CD4-positive, CD25-positive, alpha-beta regulatory T cell (primary cell): ENCODE measurements at regions not wholly inside any gene's neighbourhood (a gene's known extent, or its start where the extent isn't known, plus 50 kb on each side); places are given as distances from the start of the nearest gene placed in this dataset.

Source experiments
- ATAC-seq, 2 donors: fragments of 150-1000 bp; cut with Tn5 transposase; one replicate each; pipeline ENCODE4 v1.10.0; 2021; ENCODE audit warnings: low read depth in 2 of 2, moderate number of reproducible peaks in 2 of 2, moderate library complexity in 1 of 2
- DNase-seq, 3 donors: peaks; one replicate each; pipeline versions ENCODE4 v3.0.0 to v3.0.0-alpha.2; 2012 to 2022; ENCODE audit warnings: mixed read lengths in 1 of 3
- H3K27ac ChIP-seq: one replicate; pipeline ENCODE4 v1.7.0; 2013; ENCODE audit warnings: mild to moderate bottlenecking, low read length; ENCODE audit not compliant: insufficient read depth, poor library complexity, severe bottlenecking
- H3K27me3 ChIP-seq: one replicate; pipeline ENCODE4 v1.7.0; 2013; ENCODE audit warnings: low read length; ENCODE audit not compliant: control insufficient read depth, insufficient read depth
- H3K36me3 ChIP-seq: one replicate; pipeline ENCODE4 v1.7.0; 2013; ENCODE audit warnings: mild to moderate bottlenecking, low read length, moderate library complexity; ENCODE audit not compliant: control insufficient read depth, insufficient read depth
- H3K4me1 ChIP-seq: 2 replicates; pipeline ENCODE4 v1.7.0; 2013; ENCODE audit warnings: mild to moderate bottlenecking, low read length; ENCODE audit not compliant: insufficient read depth, control insufficient read depth, poor library complexity, severe bottlenecking
- H3K4me3 ChIP-seq: one replicate; pipeline ENCODE4 v1.7.0; 2013; ENCODE audit warnings: low read depth, mild to moderate bottlenecking, low read length, moderate library complexity
- H3K9me3 ChIP-seq, 2 experiments: 1 replicate in 1 of 2; 2 replicates in 1 of 2; pipeline ENCODE4 v1.7.0; 2013; ENCODE audit warnings: low read length in 2 of 2, mild to moderate bottlenecking in 1 of 2, moderate library complexity in 1 of 2; ENCODE audit not compliant: control insufficient read depth in 2 of 2
- H3K27ac Mint-ChIP-seq, 3 donors: one replicate each; pipeline ENCODE4 v1.8.0; 2020 to 2022; ENCODE audit warnings: mild to moderate bottlenecking in 3 of 3, mixed read lengths in 3 of 3, moderate library complexity in 2 of 3
- H3K27me3 Mint-ChIP-seq: one replicate; pipeline ENCODE4 v1.8.0; 2022; ENCODE audit warnings: mild to moderate bottlenecking, mixed read lengths
- H3K36me3 Mint-ChIP-seq: one replicate; pipeline ENCODE4 v1.8.0; 2020; ENCODE audit warnings: mixed read lengths
- H3K4me1 Mint-ChIP-seq, 4 donors: one replicate each; pipeline ENCODE4 v1.8.0; 2020 to 2022; ENCODE audit warnings: mixed read lengths in 4 of 4, mild to moderate bottlenecking in 1 of 4
- H3K4me3 Mint-ChIP-seq, 4 donors: one replicate each; pipeline ENCODE4 v1.8.0; 2020 to 2022; ENCODE audit warnings: mild to moderate bottlenecking in 4 of 4, mixed read lengths in 4 of 4, moderate library complexity in 3 of 4
- H3K9me3 Mint-ChIP-seq, 7 donors: one replicate each; pipeline ENCODE4 v1.8.0; 2020 to 2022; ENCODE audit warnings: mixed read lengths in 7 of 7, mild to moderate bottlenecking in 3 of 7, moderate library complexity in 2 of 7

DNA sequence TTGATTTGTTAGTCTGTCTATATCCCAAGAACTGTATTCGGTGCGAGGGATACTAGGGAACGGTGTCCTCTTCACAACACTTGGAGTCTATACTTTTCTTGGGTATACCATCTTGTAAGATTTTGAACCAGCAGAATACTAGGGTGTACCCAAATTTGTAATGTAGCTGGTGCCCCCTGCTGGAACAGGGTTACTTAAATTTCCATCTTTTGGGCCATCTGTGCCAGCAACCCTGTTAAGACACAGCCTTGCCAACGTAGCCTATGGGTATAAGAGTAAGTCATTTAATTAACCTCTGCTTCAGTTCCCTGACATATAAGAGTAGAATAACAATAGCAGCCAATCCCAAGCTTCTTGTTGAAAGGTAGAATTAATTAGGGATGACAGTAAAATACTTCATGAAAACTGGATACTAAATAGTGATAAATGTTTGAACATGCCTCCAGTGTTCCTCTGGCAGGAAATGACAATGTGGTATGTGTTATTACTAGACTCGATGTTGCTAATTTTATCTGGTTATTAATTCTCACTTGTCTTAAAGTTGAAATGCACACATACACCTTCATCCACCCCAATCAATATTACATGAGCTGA, 607.6 kb downstream of the FGF9 start:
- Mint-ChIP-seq H3K9me3 (no peaks in the 10 kb centered on the region), H3K27me3 (no peaks in the 10 kb centered on the region), H3K4me3 (no peak overlapping the region), H3K4me1 (peaks cover 0 to 13% (median 0%) of the 10 kb centered on the region in 4 donors), H3K27ac (no peak overlapping the region), H3K36me3 (no peaks in the 10 kb centered on the region)
- no peaks in the 10 kb centered on the region for H3K36me3 ChIP-seq
- no peak for ATAC-seq
- H3K27ac ChIP-seq, result no peak overlapping the region
- H3K27me3 ChIP-seq, result no peaks in the 10 kb centered on the region
- peak; percentile 23 to 65 (median 57) for DNase-seq
- no peaks in the 10 kb centered on the region for H3K4me1 ChIP-seq
- no peaks in the 10 kb centered on the region for H3K9me3 ChIP-seq
- H3K4me3 ChIP-seq, result no peak overlapping the region

DNA sequence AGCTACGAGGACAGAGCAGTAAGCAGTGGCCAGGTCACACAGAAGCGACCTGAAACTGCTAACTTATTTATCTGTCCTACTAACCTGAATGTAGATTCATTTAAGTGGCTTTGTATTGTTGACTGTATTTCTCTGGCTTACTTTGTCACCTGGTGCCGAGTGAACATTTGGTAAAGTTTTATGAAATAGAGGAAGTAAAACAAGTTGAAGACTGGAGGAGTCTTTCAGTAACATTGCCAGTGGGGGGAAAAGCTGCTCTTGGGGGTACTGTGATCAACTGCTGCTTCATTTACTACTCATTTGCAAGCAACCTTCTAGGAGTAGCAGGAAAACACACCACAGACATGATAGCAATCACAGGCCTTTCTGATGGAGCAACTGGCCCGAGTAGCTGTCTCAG, 615.0 kb downstream of the FGF9 start:
- no peaks in the 10 kb centered on the region for H3K4me1 ChIP-seq
- H3K27ac ChIP-seq, result no peak overlapping the region
- DNase-seq, result no peak
- no peak overlapping the region for H3K4me3 ChIP-seq
- Mint-ChIP-seq H3K36me3 (no peaks in the 10 kb centered on the region), H3K27ac (no peak overlapping the region), H3K27me3 (peaks cover 9% of the 10 kb centered on the region), H3K4me1 (no peaks in the 10 kb centered on the region), H3K9me3 (peaks cover 0 to 1% (median 0%) of the 10 kb centered on the region in 7 donors), H3K4me3 (no peak overlapping the region)
- H3K36me3 ChIP-seq, result no peaks in the 10 kb centered on the region
- no peak for ATAC-seq
- H3K9me3 ChIP-seq, result no peaks in the 10 kb centered on the region
- peaks cover 2% of the 10 kb centered on the region for H3K27me3 ChIP-seq

DNA sequence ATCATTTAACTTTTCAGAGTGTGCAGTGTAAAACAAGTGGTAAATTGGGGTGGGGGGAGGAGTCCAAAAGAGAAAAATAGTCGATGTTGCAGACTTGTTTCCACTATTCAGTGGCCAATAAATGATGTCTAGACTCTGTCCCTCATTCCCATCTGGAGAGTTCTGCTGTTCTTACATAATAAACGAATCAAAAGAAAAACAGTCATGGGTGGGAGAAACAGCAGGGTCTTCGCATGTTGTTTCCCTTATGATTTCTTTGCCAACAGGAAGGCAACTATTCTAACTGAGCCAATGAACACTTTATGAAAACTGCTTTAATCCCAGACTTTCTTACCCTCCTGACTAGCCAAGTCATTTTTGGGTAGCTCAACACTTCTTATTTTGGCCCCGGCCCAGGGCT, 615.5 kb downstream of the FGF9 start:
- Mint-ChIP-seq H3K9me3 (peaks cover 0 to 1% (median 0%) of the 10 kb centered on the region in 7 donors), H3K27me3 (peaks cover 9% of the 10 kb centered on the region), H3K4me1 (no peaks in the 10 kb centered on the region), H3K4me3 (no peak overlapping the region), H3K36me3 (no peaks in the 10 kb centered on the region), H3K27ac (no peak overlapping the region)
- Histone ChIP-seq H3K9me3 (no peaks in the 10 kb centered on the region), H3K27me3 (peaks cover 2% of the 10 kb centered on the region), H3K27ac (no peak overlapping the region), H3K36me3 (no peaks in the 10 kb centered on the region), H3K4me3 (no peak overlapping the region), H3K4me1 (no peaks in the 10 kb centered on the region)
- ATAC-seq (no peak), DNase-seq (no peak)

DNA sequence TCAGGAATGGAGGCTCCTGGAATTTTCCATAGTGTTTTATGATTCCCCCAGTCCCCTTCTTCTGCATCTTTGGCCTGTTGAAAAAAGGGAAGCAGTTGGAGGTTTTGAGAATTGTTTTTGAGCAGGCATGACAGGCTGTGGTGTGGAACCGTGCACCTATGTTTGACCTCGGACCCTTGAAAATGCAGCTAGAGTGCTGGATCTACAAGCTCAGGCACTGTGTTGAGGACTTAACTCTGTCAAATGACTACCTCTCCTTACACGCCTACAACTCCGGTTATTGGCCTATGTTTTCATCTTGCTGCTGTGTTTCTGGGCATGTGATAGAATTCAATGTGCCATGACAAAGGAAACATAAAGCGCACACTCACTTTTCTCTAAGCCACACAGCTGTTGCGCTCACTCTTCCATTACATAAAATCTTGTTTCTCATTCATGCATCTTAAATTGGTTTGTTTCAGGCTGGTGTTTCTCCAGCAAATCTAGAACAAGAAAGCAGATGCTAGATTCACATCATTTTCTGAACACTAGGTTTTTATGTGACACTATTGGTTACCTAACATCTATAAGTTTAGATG, 616.6 kb downstream of the FGF9 start:
- no peak overlapping the region for H3K4me3 Mint-ChIP-seq

DNA sequence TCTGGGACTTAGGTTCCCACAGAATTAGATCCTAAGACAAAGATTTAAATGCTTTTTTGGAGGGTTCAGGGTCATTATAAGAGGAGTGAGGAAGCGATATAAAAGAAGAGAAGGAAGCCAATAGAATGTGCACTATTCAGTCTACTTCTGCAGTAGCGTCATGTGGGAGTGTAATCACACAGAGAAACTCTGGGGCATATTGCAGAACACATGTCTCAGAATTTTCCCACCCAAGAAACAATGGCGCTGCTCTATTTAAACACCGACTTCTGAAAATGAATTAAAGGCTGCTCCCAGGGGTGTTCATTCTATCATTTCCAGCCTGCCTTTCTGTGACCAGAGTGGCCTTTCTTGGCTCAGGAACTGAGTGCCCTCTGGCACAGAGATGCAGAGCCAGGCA, 617.6 kb downstream of the FGF9 start:
- Mint-ChIP-seq H3K27me3 (peaks cover 9% of the 10 kb centered on the region), H3K4me1 (no peaks in the 10 kb centered on the region), H3K4me3 (no peak overlapping the region), H3K36me3 (no peaks in the 10 kb centered on the region), H3K27ac (no peak overlapping the region), H3K9me3 (peaks cover 0 to 1% (median 0%) of the 10 kb centered on the region in 7 donors)
- no peak for ATAC-seq
- H3K4me3 ChIP-seq, result no peak overlapping the region
- no peaks in the 10 kb centered on the region for H3K36me3 ChIP-seq
- H3K27ac ChIP-seq, result no peak overlapping the region
- no peaks in the 10 kb centered on the region for H3K4me1 ChIP-seq
- peaks cover 2% of the 10 kb centered on the region for H3K27me3 ChIP-seq
- DNase-seq, result no peak
- H3K9me3 ChIP-seq, result no peaks in the 10 kb centered on the region

More for the DNA sequence above, 616.6 kb downstream of the FGF9 start:
- no peaks in the 10 kb centered on the region for H3K4me1 Mint-ChIP-seq
- ATAC-seq (no peak), DNase-seq (no peak)
- peaks cover 2% of the 10 kb centered on the region for H3K27me3 ChIP-seq
- H3K36me3 ChIP-seq, result no peaks in the 10 kb centered on the region
- peaks cover 9% of the 10 kb centered on the region for H3K27me3 Mint-ChIP-seq
- no peaks in the 10 kb centered on the region for H3K4me1 ChIP-seq
- H3K9me3 Mint-ChIP-seq, result peaks cover 0 to 1% (median 0%) of the 10 kb centered on the region in 7 donors
- H3K9me3 ChIP-seq, result no peaks in the 10 kb centered on the region
- no peaks in the 10 kb centered on the region for H3K36me3 Mint-ChIP-seq
- no peak overlapping the region for H3K27ac ChIP-seq
- H3K27ac Mint-ChIP-seq, result peak overlapping the region in 1 of 3 donors; percentile 5
- H3K4me3 ChIP-seq, result no peak overlapping the region

DNA sequence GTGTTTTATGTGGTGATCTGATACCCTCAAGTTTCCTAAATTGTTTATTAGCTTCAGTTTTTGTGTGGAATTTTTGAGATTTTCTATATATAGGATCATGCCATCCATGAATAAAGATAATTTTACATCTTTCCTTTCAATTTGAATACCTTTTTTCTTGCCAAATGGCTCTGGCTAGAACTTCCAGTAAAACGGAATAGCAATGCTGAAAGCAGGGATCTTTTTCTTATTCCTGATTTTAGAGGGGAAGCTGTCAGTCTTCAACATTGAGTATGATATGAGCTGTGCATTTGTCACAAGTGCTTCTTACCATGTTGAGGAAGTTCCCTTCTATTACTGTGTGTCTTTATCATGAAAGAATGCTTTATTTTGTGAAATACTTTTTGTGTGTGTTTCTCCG, 618.8 kb downstream of the FGF9 start:
- no peak overlapping the region for H3K27ac Mint-ChIP-seq
- H3K9me3 Mint-ChIP-seq, result peaks cover 0 to 1% (median 0%) of the 10 kb centered on the region in 7 donors
- DNase-seq (no peak), ATAC-seq (no peak)
- no peak overlapping the region for H3K4me3 Mint-ChIP-seq
- Histone ChIP-seq H3K4me3 (no peak overlapping the region), H3K36me3 (no peaks in the 10 kb centered on the region), H3K27ac (no peak overlapping the region), H3K27me3 (peaks cover 2% of the 10 kb centered on the region), H3K9me3 (no peaks in the 10 kb centered on the region), H3K4me1 (no peaks in the 10 kb centered on the region)
- H3K36me3 Mint-ChIP-seq, result no peaks in the 10 kb centered on the region
- H3K27me3 Mint-ChIP-seq, result peaks cover 9% of the 10 kb centered on the region
- H3K4me1 Mint-ChIP-seq, result no peaks in the 10 kb centered on the region

DNA sequence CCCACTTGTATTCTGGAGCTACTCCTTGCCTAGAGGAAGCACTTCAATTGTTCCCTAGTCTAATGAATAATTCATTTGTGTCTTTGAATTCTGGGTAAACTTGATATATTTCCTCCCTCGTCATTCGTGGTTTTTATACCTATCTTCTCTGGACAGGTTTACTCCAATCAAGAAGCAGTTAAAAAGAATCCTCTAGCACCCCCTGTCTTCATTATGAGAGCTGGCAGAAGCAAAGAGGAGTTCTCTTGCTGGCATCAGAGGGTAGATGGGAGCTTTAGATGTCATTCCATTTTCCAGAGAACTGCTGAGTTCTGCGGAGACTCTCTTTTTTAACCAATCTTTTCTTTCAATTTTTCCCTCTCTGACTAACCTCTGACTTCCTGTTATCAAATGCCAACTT, 627.7 kb downstream of the FGF9 start:
- Histone ChIP-seq H3K36me3 (no peaks in the 10 kb centered on the region), H3K4me3 (no peak overlapping the region), H3K4me1 (no peaks in the 10 kb centered on the region), H3K9me3 (peaks cover 2 to 5% of the 10 kb centered on the region in 2 experiments), H3K27me3 (no peaks in the 10 kb centered on the region), H3K27ac (no peak overlapping the region)
- peak in 1 of 3 donors; percentile 3 for DNase-seq
- ATAC-seq, result no peak
- H3K27ac Mint-ChIP-seq, result no peak overlapping the region
- H3K36me3 Mint-ChIP-seq, result no peaks in the 10 kb centered on the region
- H3K27me3 Mint-ChIP-seq, result no peaks in the 10 kb centered on the region
- no peak overlapping the region for H3K4me3 Mint-ChIP-seq
- H3K9me3 Mint-ChIP-seq, result peaks cover 2 to 13% (median 7%) of the 10 kb centered on the region in 7 donors
- peaks cover 0 to 8% (median 0%) of the 10 kb centered on the region in 4 donors for H3K4me1 Mint-ChIP-seq
